ENCODE measurements at regions not wholly inside any gene's neighbourhood (a gene's known extent, or its start where the extent isn't known, plus 50 kb on each side); places are given as distances from the start of the nearest gene placed in this dataset.

DNA sequence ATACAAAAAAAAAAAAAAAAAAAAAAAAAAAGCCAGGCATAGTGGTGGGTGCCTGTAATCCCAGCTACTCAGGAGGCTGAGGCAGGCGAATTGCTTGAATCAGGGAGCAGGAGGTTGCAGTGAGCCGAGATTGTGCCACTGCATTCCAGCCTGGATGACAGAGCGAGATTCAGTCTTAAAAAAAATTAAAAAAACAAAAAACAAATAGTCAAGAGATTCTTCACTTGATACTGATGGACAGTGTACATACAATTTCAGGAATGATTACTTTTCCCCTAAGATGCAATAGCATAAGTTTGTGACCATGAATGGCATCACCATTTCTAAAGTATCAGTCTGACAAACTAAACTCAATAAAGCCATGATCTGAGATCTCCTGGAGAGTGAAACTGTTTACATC, 60.8 kb upstream of the IVNS1ABP start:
- TF ChIP-seq, protein P1, sequence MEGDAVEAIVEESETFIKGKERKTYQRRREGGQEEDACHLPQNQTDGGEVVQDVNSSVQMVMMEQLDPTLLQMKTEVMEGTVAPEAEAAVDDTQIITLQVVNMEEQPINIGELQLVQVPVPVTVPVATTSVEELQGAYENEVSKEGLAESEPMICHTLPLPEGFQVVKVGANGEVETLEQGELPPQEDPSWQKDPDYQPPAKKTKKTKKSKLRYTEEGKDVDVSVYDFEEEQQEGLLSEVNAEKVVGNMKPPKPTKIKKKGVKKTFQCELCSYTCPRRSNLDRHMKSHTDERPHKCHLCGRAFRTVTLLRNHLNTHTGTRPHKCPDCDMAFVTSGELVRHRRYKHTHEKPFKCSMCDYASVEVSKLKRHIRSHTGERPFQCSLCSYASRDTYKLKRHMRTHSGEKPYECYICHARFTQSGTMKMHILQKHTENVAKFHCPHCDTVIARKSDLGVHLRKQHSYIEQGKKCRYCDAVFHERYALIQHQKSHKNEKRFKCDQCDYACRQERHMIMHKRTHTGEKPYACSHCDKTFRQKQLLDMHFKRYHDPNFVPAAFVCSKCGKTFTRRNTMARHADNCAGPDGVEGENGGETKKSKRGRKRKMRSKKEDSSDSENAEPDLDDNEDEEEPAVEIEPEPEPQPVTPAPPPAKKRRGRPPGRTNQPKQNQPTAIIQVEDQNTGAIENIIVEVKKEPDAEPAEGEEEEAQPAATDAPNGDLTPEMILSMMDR (IDR thresholded peaks at IDR 0.05; ENCODE audit: insufficient read depth, low read length), result no peak
- TF ChIP-seq POLR2AphosphoS5 (IDR thresholded peaks at IDR 0.05; ENCODE audit: low read depth), result no peak
- TF ChIP-seq GABPA (IDR thresholded peaks at IDR 0.05; ENCODE audit: low read depth), result no peak

Data from HL-60 (cell line).